ENCODE measurements at regions not wholly inside any gene's neighbourhood (a gene's known extent, or its start where the extent isn't known, plus 50 kb on each side); places are given as distances from the start of the nearest gene placed in this dataset.

DNA sequence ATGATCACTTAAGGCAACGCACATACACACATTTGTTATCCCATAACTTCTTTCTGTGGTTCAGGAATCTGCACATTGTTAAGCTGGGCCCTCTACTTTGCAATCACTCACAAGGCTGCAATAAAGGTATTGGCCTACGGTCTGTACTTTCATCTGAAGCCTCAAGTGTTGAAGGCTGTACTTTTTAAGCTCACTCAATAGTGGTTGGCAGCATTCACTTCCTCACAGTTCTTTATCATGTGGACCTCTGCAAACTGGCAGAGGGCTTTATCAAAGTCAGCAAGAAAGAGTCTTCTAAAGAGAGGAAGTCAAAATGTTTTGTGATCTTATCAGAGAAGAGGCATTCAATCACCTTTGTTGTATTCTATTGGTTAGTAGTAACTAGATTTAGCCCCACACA is 301.4 kb upstream of the EPHA5 start:
- no peaks in the 10 kb centered on the region for H3K36me3 Mint-ChIP-seq
- 75% methylated on average over 1 of the region's 2 CpGs for whole genome bisulfite sequencing (ENCODE audit: insufficient coverage)

GRCh38 chr4:65968831-65969558 is 298.7 kb upstream of the EPHA5 start:
- H3K9me3 Mint-ChIP-seq, result peaks cover 4 to 11% (median 4%) of the 10 kb centered on the region in 3 donors
- no peak overlapping the region for H3K4me3 Mint-ChIP-seq
- 47% methylated on average over 3 of the region's 7 CpGs for WGBS (ENCODE audit: insufficient coverage)

More for the DNA sequence above, 301.4 kb upstream of the EPHA5 start:
- no peaks in the 10 kb centered on the region for H3K4me1 ChIP-seq (ENCODE audit: control insufficient read depth in 1 of 2, extremely low read depth in 1 of 2, insufficient read depth in 2 of 2, low read length in 2 of 2)
- ATAC-seq (replicated peaks in 1 of 4) (no peak), DNase-seq (no peak)
- H3K27me3 Mint-ChIP-seq, result no peaks in the 10 kb centered on the region
- H3K36me3 ChIP-seq (ENCODE audit: control insufficient read depth in 2 of 2, extremely low read depth in 1 of 2, insufficient read depth in 1 of 2, low read length in 1 of 2), result no peaks in the 10 kb centered on the region
- ChIA-PET CTCF (no interaction called here), POLR2A (no interaction called here)
- no peak overlapping the region for H3K27ac Mint-ChIP-seq
- no peak overlapping the region for H3K4me3 Mint-ChIP-seq
- peaks cover 8 to 17% (median 8%) of the 10 kb centered on the region in 3 donors for H3K9me3 Mint-ChIP-seq
- no peaks in the 10 kb centered on the region for H3K27me3 ChIP-seq (replicated peaks in 1 of 2; ENCODE audit: control insufficient read depth in 2 of 2, extremely low read depth in 1 of 2, insufficient read depth in 2 of 2, low read length in 1 of 2)
- no peak overlapping the region for H3K4me3 ChIP-seq (ENCODE audit: control insufficient read depth in 1 of 2, extremely low read depth in 1 of 2, low read length in 1 of 2)
- H3K27ac ChIP-seq (ENCODE audit: low read length), result no peak overlapping the region
- no peaks in the 10 kb centered on the region for H3K4me1 Mint-ChIP-seq
- no peaks in the 10 kb centered on the region for H3K9me3 ChIP-seq

GRCh38 chr4:65960751-65961150 is 290.5 kb upstream of the EPHA5 start:
- no peak overlapping the region for H3K27ac Mint-ChIP-seq
- H3K36me3 Mint-ChIP-seq, result no peaks in the 10 kb centered on the region
- no peaks in the 10 kb centered on the region for H3K27me3 ChIP-seq (replicated peaks in 1 of 2; ENCODE audit: control insufficient read depth in 2 of 2, extremely low read depth in 1 of 2, insufficient read depth in 2 of 2, low read length in 1 of 2)
- H3K4me1 Mint-ChIP-seq, result no peaks in the 10 kb centered on the region
- H3K27me3 Mint-ChIP-seq, result no peaks in the 10 kb centered on the region
- H3K4me1 ChIP-seq (ENCODE audit: control insufficient read depth in 1 of 2, extremely low read depth in 1 of 2, insufficient read depth in 2 of 2, low read length in 2 of 2), result no peaks in the 10 kb centered on the region
- H3K36me3 ChIP-seq (ENCODE audit: control insufficient read depth in 2 of 2, extremely low read depth in 1 of 2, insufficient read depth in 1 of 2, low read length in 1 of 2), result no peaks in the 10 kb centered on the region
- ChIA-PET POLR2A (no interaction called here), CTCF (no interaction called here)
- DNase-seq (no peak), ATAC-seq (replicated peaks in 1 of 4) (no peak)
- no peaks in the 10 kb centered on the region for H3K9me3 ChIP-seq
- H3K9me3 Mint-ChIP-seq, result peaks cover 10 to 21% (median 18%) of the 10 kb centered on the region in 3 donors
- no peak overlapping the region for H3K27ac ChIP-seq (ENCODE audit: low read length)
- no peak overlapping the region for H3K4me3 Mint-ChIP-seq
- WGBS (ENCODE audit: insufficient coverage), result 44% methylated on average over 1 of the region's 1 CpG
- H3K4me3 ChIP-seq (ENCODE audit: control insufficient read depth in 1 of 2, extremely low read depth in 1 of 2, low read length in 1 of 2), result no peak overlapping the region

More at GRCh38 chr4:65968831-65969558, 298.7 kb upstream of the EPHA5 start:
- no peaks in the 10 kb centered on the region for H3K27me3 ChIP-seq (replicated peaks in 1 of 2; ENCODE audit: control insufficient read depth in 2 of 2, extremely low read depth in 1 of 2, insufficient read depth in 2 of 2, low read length in 1 of 2)
- H3K4me1 Mint-ChIP-seq, result no peaks in the 10 kb centered on the region
- no peaks in the 10 kb centered on the region for H3K4me1 ChIP-seq (ENCODE audit: control insufficient read depth in 1 of 2, extremely low read depth in 1 of 2, insufficient read depth in 2 of 2, low read length in 2 of 2)
- H3K9me3 ChIP-seq, result no peaks in the 10 kb centered on the region
- ChIA-PET CTCF (no interaction called here), POLR2A (no interaction called here)
- no peak overlapping the region for H3K27ac Mint-ChIP-seq
- H3K4me3 ChIP-seq (ENCODE audit: control insufficient read depth in 1 of 2, extremely low read depth in 1 of 2, low read length in 1 of 2), result no peak overlapping the region
- DNase-seq (no peak), ATAC-seq (replicated peaks in 1 of 4) (no peak)
- no peak overlapping the region for H3K27ac ChIP-seq (ENCODE audit: low read length)
- no peaks in the 10 kb centered on the region for H3K27me3 Mint-ChIP-seq
- H3K36me3 Mint-ChIP-seq, result no peaks in the 10 kb centered on the region
- no peaks in the 10 kb centered on the region for H3K36me3 ChIP-seq (ENCODE audit: control insufficient read depth in 2 of 2, extremely low read depth in 1 of 2, insufficient read depth in 1 of 2, low read length in 1 of 2)

DNA sequence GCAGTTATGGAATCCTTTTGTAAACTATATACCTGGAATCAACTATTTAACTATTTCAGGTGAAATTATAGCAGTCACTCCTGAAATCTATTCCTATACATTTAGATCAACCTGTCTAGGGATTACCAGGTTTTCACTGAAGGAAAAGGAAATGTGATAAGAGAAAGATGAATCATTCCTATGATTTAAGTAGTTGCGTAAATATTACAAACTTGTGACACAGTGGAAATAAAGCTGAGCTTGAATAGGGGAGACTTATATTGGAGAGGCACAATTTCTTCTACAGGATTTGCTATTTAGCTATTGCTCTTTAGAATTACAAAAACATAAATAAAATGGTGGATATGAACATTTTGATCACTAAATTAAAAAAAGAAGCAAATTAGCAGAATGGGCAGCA is 284.1 kb upstream of the EPHA5 start:
- Mint-ChIP-seq H3K27ac (no peak overlapping the region), H3K4me1 (no peaks in the 10 kb centered on the region), H3K4me3 (no peak overlapping the region), H3K9me3 (peaks cover 8 to 21% (median 19%) of the 10 kb centered on the region in 3 donors), H3K36me3 (no peaks in the 10 kb centered on the region), H3K27me3 (no peaks in the 10 kb centered on the region)
- ChIA-PET POLR2A (no interaction called here), CTCF (no interaction called here)
- no peaks in the 10 kb centered on the region for H3K4me1 ChIP-seq (ENCODE audit: control insufficient read depth in 1 of 2, extremely low read depth in 1 of 2, insufficient read depth in 2 of 2, low read length in 2 of 2)
- ATAC-seq (replicated peaks in 1 of 4), result no peak
- no peaks in the 10 kb centered on the region for H3K36me3 ChIP-seq (ENCODE audit: control insufficient read depth in 2 of 2, extremely low read depth in 1 of 2, insufficient read depth in 1 of 2, low read length in 1 of 2)
- no peak overlapping the region for H3K4me3 ChIP-seq (ENCODE audit: control insufficient read depth in 1 of 2, extremely low read depth in 1 of 2, low read length in 1 of 2)
- no peak for DNase-seq
- no peaks in the 10 kb centered on the region for H3K9me3 ChIP-seq
- WGBS (ENCODE audit: insufficient coverage), result 100% methylated on average over 1 of the region's 1 CpG
- H3K27ac ChIP-seq (ENCODE audit: low read length), result no peak overlapping the region
- no peaks in the 10 kb centered on the region for H3K27me3 ChIP-seq (replicated peaks in 1 of 2; ENCODE audit: control insufficient read depth in 2 of 2, extremely low read depth in 1 of 2, insufficient read depth in 2 of 2, low read length in 1 of 2)

GRCh38 chr4:65951177-65951576 is 280.9 kb upstream of the EPHA5 start:
- Mint-ChIP-seq H3K27ac (no peak overlapping the region), H3K4me1 (no peaks in the 10 kb centered on the region), H3K4me3 (no peak overlapping the region), H3K27me3 (no peaks in the 10 kb centered on the region), H3K36me3 (no peaks in the 10 kb centered on the region), H3K9me3 (peaks cover 11 to 21% (median 12%) of the 10 kb centered on the region in 3 donors)
- Histone ChIP-seq H3K36me3 (ENCODE audit: control insufficient read depth in 2 of 2, extremely low read depth in 1 of 2, insufficient read depth in 1 of 2, low read length in 1 of 2) (no peaks in the 10 kb centered on the region), H3K9me3 (no peaks in the 10 kb centered on the region), H3K4me3 (ENCODE audit: control insufficient read depth in 1 of 2, extremely low read depth in 1 of 2, low read length in 1 of 2) (no peak overlapping the region), H3K4me1 (ENCODE audit: control insufficient read depth in 1 of 2, extremely low read depth in 1 of 2, insufficient read depth in 2 of 2, low read length in 2 of 2) (no peaks in the 10 kb centered on the region), H3K27me3 (replicated peaks in 1 of 2; ENCODE audit: control insufficient read depth in 2 of 2, extremely low read depth in 1 of 2, insufficient read depth in 2 of 2, low read length in 1 of 2) (no peaks in the 10 kb centered on the region), H3K27ac (ENCODE audit: low read length) (no peak overlapping the region)
- no peak for ATAC-seq (replicated peaks in 1 of 4)
- ChIA-PET POLR2A (no interaction called here), CTCF (no interaction called here)
- WGBS (ENCODE audit: insufficient coverage), result 100% methylated on average over 1 of the region's 1 CpG
- DNase-seq, result no peak

DNA sequence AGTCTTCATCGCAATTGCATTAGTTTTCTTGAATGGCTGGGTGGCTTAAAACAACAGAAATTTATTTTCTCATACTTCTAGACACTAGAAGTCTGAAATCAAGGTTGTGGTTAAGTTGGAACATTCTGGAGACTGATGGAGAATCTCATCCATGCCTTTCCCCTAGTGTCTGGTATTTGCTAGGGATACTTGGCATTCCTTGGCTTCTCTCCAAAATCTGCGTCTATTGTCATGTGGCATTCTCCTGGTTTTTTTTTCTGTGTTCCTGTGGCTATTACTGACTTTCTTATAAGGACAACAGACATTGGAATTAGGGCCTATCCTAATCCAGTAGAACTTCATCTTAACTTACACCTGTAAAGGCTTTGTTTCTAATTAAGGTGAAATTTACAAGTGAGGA is 272.8 kb upstream of the EPHA5 start:
- no CpG with 5 or more reads among the region's 2 CpGs for WGBS (ENCODE audit: insufficient coverage)
- Mint-ChIP-seq H3K4me1 (no peaks in the 10 kb centered on the region), H3K4me3 (no peak overlapping the region)

DNA sequence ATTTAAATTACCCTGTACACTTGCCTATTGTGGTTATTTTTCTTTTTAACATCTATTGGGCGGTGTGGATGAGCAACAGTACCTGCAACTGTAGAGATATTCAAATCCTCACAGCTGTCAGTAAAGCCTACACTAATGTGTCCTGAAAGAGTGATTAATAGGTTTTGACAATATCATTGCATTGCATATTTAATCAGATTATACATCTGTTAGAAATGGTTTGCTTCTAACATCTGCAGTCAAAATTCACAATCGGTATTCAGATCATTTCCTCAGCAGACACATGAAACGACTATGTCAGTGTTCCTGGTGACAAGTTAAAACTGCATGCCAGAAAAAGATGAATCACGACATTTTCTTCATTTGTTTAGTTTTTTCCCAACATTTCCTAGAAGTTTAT is 254.6 kb upstream of the EPHA5 start:
- no peaks in the 10 kb centered on the region for H3K36me3 Mint-ChIP-seq
- H3K27me3 Mint-ChIP-seq, result no peaks in the 10 kb centered on the region
- DNase-seq, result no peak
- no peaks in the 10 kb centered on the region for H3K4me1 Mint-ChIP-seq
- no peak overlapping the region for H3K4me3 Mint-ChIP-seq
- ChIA-PET CTCF (no interaction called here), POLR2A (no interaction called here)
- no peak overlapping the region for H3K27ac Mint-ChIP-seq
- no peaks in the 10 kb centered on the region for H3K27me3 ChIP-seq (replicated peaks in 1 of 2; ENCODE audit: control insufficient read depth in 2 of 2, extremely low read depth in 1 of 2, insufficient read depth in 2 of 2, low read length in 1 of 2)
- 52% methylated on average over 2 of the region's 4 CpGs for WGBS (ENCODE audit: insufficient coverage)
- ATAC-seq (replicated peaks in 1 of 4), result no peak
- no peaks in the 10 kb centered on the region for H3K9me3 ChIP-seq
- H3K27ac ChIP-seq (ENCODE audit: low read length), result no peak overlapping the region
- H3K4me3 ChIP-seq (ENCODE audit: control insufficient read depth in 1 of 2, extremely low read depth in 1 of 2, low read length in 1 of 2), result no peak overlapping the region
- H3K4me1 ChIP-seq (ENCODE audit: control insufficient read depth in 1 of 2, extremely low read depth in 1 of 2, insufficient read depth in 2 of 2, low read length in 2 of 2), result no peaks in the 10 kb centered on the region
- H3K36me3 ChIP-seq (ENCODE audit: control insufficient read depth in 2 of 2, extremely low read depth in 1 of 2, insufficient read depth in 1 of 2, low read length in 1 of 2), result no peaks in the 10 kb centered on the region
- peaks cover 10 to 15% (median 12%) of the 10 kb centered on the region in 3 donors for H3K9me3 Mint-ChIP-seq

More for the DNA sequence above, 272.8 kb upstream of the EPHA5 start:
- Mint-ChIP-seq H3K9me3 (peaks cover 4 to 10% (median 7%) of the 10 kb centered on the region in 3 donors), H3K27ac (no peak overlapping the region), H3K36me3 (no peaks in the 10 kb centered on the region), H3K27me3 (no peaks in the 10 kb centered on the region)
- no peak for DNase-seq
- ChIA-PET CTCF (no interaction called here), POLR2A (no interaction called here)
- Histone ChIP-seq H3K4me3 (ENCODE audit: control insufficient read depth in 1 of 2, extremely low read depth in 1 of 2, low read length in 1 of 2) (no peak overlapping the region), H3K27ac (ENCODE audit: low read length) (no peak overlapping the region), H3K9me3 (no peaks in the 10 kb centered on the region), H3K4me1 (ENCODE audit: control insufficient read depth in 1 of 2, extremely low read depth in 1 of 2, insufficient read depth in 2 of 2, low read length in 2 of 2) (no peaks in the 10 kb centered on the region), H3K27me3 (replicated peaks in 1 of 2; ENCODE audit: control insufficient read depth in 2 of 2, extremely low read depth in 1 of 2, insufficient read depth in 2 of 2, low read length in 1 of 2) (no peaks in the 10 kb centered on the region), H3K36me3 (ENCODE audit: control insufficient read depth in 2 of 2, extremely low read depth in 1 of 2, insufficient read depth in 1 of 2, low read length in 1 of 2) (no peaks in the 10 kb centered on the region)
- ATAC-seq (replicated peaks in 1 of 4), result no peak
